HepG2 (cell line): ENCODE measurements at regions not wholly inside any gene's neighbourhood (a gene's known extent, or its start where the extent isn't known, plus 50 kb on each side); places are given as distances from the start of the nearest gene placed in this dataset.

Experiments
- ATAC-seq: fragments of 200-7000 bp; cut with Tn5 transposase; 3 replicates; pipeline ENCODE4 v1.9.1; 2020; ENCODE audit warnings: mild to moderate bottlenecking, moderate library complexity
- BruUV-seq: library from RNA; stranded (reverse); fragments of 400-500 nt; replicated peaks from 2 replicates; lab custom pipeline; 2021; lab: Mats Ljungman, UMichigan
- CTCF ChIA-PET: fragments of 300-600 bp; formaldehyde crosslinking; extraction: SDS; loops from one replicate; lab custom pipeline; 2021; ENCODE audit warnings: low total read pairs, inconsistent platforms, low intra/inter-chr PET ratio; lab: Yijun Ruan, JAX
- POLR2A ChIA-PET: fragments of 350-600 bp; sonication (Branson Sonifier 250); formaldehyde crosslinking; loops from one replicate; lab custom pipeline; 2020; ENCODE audit warnings: antibody characterized with exemption, inconsistent platforms; lab: Yijun Ruan, JAX
- DNase-seq: peaks from one replicate; pipeline ENCODE4 v3.0.0-alpha.2; 2015; ENCODE audit warnings: low spot score
- FAIRE-seq: peaks from 3 replicates; lab custom pipeline; 2011; peaks lifted over from hg19 to GRCh38; lab: Jason Lieb, UNC
- H2AFZ ChIP-seq: one replicate; pipeline ENCODE4 v1.6.1; 2011; ENCODE audit warnings: low read length, inconsistent platforms
- H3K27ac ChIP-seq: fragments of 300-600 bp; 3 replicates; pipeline ENCODE4 v1.8.0; 2011; ENCODE audit warnings: mixed run types, mild to moderate bottlenecking, mixed read lengths, low read length, inconsistent platforms; ENCODE audit not compliant: insufficient read depth; ENCODE audit errors: extremely low read length
- H3K27me3 ChIP-seq, 2 experiments: fragments of 200-600 bp in 1 of 2; 2 replicates in 1 of 2; 3 replicates in 1 of 2; pipeline versions ENCODE4 v1.6.0 to v1.8.0; 2011; ENCODE audit warnings: low read length in 2 of 2, mild to moderate bottlenecking in 2 of 2, moderate library complexity in 2 of 2, inconsistent platforms in 1 of 2; ENCODE audit not compliant: insufficient read depth in 2 of 2, control insufficient read depth in 1 of 2
- H3K36me3 ChIP-seq, 2 experiments: fragments of 200-600 bp in 1 of 2; replicated peaks in 1 of 2; 2 replicates in 1 of 2; 3 replicates in 1 of 2; pipeline versions ENCODE4 v1.5.1 to v1.8.0; 2011; ENCODE audit warnings: low read length in 2 of 2, inconsistent platforms in 1 of 2; ENCODE audit not compliant: insufficient read depth in 2 of 2, control insufficient read depth in 1 of 2
- H3K4me1 ChIP-seq: 2 replicates; pipeline ENCODE4 v1.5.1; 2012; ENCODE audit warnings: low read length, inconsistent platforms; ENCODE audit not compliant: insufficient read depth
- H3K4me2 ChIP-seq: 2 replicates; pipeline ENCODE4 v1.6.0; 2011; ENCODE audit warnings: low read depth, low read length, inconsistent platforms
- H3K4me3 ChIP-seq, 3 experiments: fragments of 200-600 bp in 1 of 3; sonication (generic), shearing (Covaris generic) in 1 of 3; replicated peaks in 1 of 3; 2 replicates each; pipeline ENCODE4 v1.5.1; 2011 to 2016; ENCODE audit warnings: low read length in 3 of 3, inconsistent platforms in 2 of 3, low read depth in 2 of 3, mild to moderate bottlenecking in 2 of 3, control low read depth in 1 of 3, mixed read lengths in 1 of 3; ENCODE audit not compliant: insufficient read depth in 1 of 3
- H3K79me2 ChIP-seq: one replicate; pipeline ENCODE4 v1.6.1; 2011; ENCODE audit warnings: low read length, inconsistent platforms; ENCODE audit not compliant: insufficient read depth
- H3K9ac ChIP-seq: 2 replicates; pipeline ENCODE4 v1.6.0; 2011; ENCODE audit warnings: mild to moderate bottlenecking, low read depth, low read length, inconsistent platforms; ENCODE audit not compliant: insufficient read depth
- H3K9me3 ChIP-seq: 2 replicates; pipeline ENCODE4 v1.5.1; 2012; ENCODE audit warnings: mild to moderate bottlenecking, low read length
- H4K20me1 ChIP-seq: 2 replicates; pipeline ENCODE4 v1.6.0; 2011; ENCODE audit warnings: inconsistent platforms, mild to moderate bottlenecking, low read length, moderate library complexity; ENCODE audit not compliant: insufficient read depth
- CREB1 ChIP-seq, 2 experiments: fragments of 450-650 bp in 1 of 2; IDR thresholded peaks; 2 replicates each; pipeline ENCODE4 v1.6.1; 2016 to 2017; ENCODE audit warnings: control low read depth in 1 of 2, mild to moderate bottlenecking in 1 of 2, missing compliant biosample characterization in 1 of 2, missing genetic modification characterization in 1 of 2
- GMEB1 ChIP-seq: sonication (generic); formaldehyde crosslinking; IDR thresholded peaks from 2 replicates; pipeline ENCODE4 v1.5.1; 2020; ENCODE audit warnings: missing genetic modification reagents, mild to moderate bottlenecking, borderline replicate concordance
- KDM2A ChIP-seq: sonication (generic); formaldehyde crosslinking; IDR thresholded peaks from 2 replicates; pipeline ENCODE4 v1.4.0; 2020; ENCODE audit warnings: low read depth, missing genetic modification reagents, borderline replicate concordance
- YEATS4 ChIP-seq: sonication (generic); formaldehyde crosslinking; IDR thresholded peaks from 2 replicates; pipeline ENCODE4 v1.4.0; 2020; ENCODE audit warnings: missing genetic modification reagents, borderline replicate concordance
- ZNF710 ChIP-seq: sonication (generic); formaldehyde crosslinking; IDR thresholded peaks from 2 replicates; pipeline ENCODE4 v1.5.0; 2020; ENCODE audit warnings: mild to moderate bottlenecking, missing genetic modification reagents, borderline replicate concordance
- WGBS: methylation state at CpG from one replicate; pipeline ENCODE4 v1.1.6; 2017; ENCODE audit warnings: low lambda C conversion rate; 5-methylcytosine and 5-hydroxymethylcytosine counted together
- in situ Hi-C: cut with HindIII; loops from 2 replicates; pipeline ENCODE4 v1.10.0; 2017; ENCODE audit warnings: low pct_unique_long_range_greater_than_20kb; ENCODE audit not compliant: extremely low pct_ligation_motif_present
- intact Hi-C: fragments of 100-400 bp; cut with micrococcal nuclease; formaldehyde crosslinking; loops from one replicate; pipeline ENCODE4 v1.10.0; 2022; ENCODE audit not compliant: unreplicated experiment

GRCh38 chr16:63983401-63983800 lies 1138.5 kb downstream of the CDH11 start (continued):
- no peak for TF ChIP-seq ZNF710
- TF ChIP-seq, all 625 proteins: peak for 0

GRCh38 chr16:63982741-63983140 lies 1139.1 kb downstream of the CDH11 start:
- Histone ChIP-seq H3K4me3 (no peak overlapping the region), H3K27ac (no peak overlapping the region), H2AFZ (no peak overlapping the region), H3K27me3 (no peaks in the 10 kb centered on the region), H3K4me1 (no peaks in the 10 kb centered on the region; the same call in 1 of the 2 replicates), H3K4me2 (no peak overlapping the region), H3K36me3 (no peaks in the 10 kb centered on the region), H3K79me2 (no peaks in the 10 kb centered on the region), H3K9me3 (peaks cover 35% of the 10 kb centered on the region), H4K20me1 (no peaks in the 10 kb centered on the region), H3K9ac (no peak overlapping the region)
- 2% methylated on average over 3 of the region's 3 CpGs for WGBS
- CTCF ChIA-PET, result no interaction called here
- intact Hi-C loops, result no loop called here
- POLR2A ChIA-PET, result no interaction called here
- no TSS peak for BruUV-seq
- FAIRE-seq (no peak), ATAC-seq (no peak), DNase-seq (no peak)
- 0 out of 2 replicates have a peak, but pooled peaks have one; percentile 17 for TF ChIP-seq CREB1 (IDR thresholded peaks at IDR 0.05)
- TF ChIP-seq CREB1 (CRISPR knock-in tag; IDR thresholded peaks at IDR 0.05), result no peak
- no peak for TF ChIP-seq YEATS4 (CRISPR knock-in tag)
- no peak for TF ChIP-seq GMEB1 (CRISPR knock-in tag)
- no peak for TF ChIP-seq KDM2A (CRISPR knock-in tag)
- in situ Hi-C loops, result no loop called here
